ENCODE measurements at regions not wholly inside any gene's neighbourhood (a gene's known extent, or its start where the extent isn't known, plus 50 kb on each side); places are given as distances from the start of the nearest gene placed in this dataset.

DNA sequence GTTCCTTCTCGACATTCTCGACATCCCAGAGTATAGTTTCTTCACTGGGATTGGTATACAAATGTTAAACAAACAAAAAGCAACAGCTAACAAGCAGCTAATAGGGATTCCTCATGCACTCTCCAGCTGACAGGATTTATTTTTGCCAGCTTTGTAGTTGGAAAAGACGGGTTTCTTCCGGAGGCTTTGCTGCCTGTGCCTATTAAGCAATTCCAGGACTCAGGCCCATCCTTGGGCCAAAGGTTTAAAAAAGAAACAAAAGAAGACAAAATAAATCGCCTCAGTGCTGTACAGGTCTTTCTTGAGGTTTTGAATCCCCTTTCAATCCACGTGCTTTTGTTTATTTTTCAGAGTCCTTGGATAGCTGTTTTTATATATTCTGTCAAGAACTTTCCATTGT lies 1414.5 kb upstream of the PCDH9 start (continued):
- TF ChIP-seq, protein P1, sequence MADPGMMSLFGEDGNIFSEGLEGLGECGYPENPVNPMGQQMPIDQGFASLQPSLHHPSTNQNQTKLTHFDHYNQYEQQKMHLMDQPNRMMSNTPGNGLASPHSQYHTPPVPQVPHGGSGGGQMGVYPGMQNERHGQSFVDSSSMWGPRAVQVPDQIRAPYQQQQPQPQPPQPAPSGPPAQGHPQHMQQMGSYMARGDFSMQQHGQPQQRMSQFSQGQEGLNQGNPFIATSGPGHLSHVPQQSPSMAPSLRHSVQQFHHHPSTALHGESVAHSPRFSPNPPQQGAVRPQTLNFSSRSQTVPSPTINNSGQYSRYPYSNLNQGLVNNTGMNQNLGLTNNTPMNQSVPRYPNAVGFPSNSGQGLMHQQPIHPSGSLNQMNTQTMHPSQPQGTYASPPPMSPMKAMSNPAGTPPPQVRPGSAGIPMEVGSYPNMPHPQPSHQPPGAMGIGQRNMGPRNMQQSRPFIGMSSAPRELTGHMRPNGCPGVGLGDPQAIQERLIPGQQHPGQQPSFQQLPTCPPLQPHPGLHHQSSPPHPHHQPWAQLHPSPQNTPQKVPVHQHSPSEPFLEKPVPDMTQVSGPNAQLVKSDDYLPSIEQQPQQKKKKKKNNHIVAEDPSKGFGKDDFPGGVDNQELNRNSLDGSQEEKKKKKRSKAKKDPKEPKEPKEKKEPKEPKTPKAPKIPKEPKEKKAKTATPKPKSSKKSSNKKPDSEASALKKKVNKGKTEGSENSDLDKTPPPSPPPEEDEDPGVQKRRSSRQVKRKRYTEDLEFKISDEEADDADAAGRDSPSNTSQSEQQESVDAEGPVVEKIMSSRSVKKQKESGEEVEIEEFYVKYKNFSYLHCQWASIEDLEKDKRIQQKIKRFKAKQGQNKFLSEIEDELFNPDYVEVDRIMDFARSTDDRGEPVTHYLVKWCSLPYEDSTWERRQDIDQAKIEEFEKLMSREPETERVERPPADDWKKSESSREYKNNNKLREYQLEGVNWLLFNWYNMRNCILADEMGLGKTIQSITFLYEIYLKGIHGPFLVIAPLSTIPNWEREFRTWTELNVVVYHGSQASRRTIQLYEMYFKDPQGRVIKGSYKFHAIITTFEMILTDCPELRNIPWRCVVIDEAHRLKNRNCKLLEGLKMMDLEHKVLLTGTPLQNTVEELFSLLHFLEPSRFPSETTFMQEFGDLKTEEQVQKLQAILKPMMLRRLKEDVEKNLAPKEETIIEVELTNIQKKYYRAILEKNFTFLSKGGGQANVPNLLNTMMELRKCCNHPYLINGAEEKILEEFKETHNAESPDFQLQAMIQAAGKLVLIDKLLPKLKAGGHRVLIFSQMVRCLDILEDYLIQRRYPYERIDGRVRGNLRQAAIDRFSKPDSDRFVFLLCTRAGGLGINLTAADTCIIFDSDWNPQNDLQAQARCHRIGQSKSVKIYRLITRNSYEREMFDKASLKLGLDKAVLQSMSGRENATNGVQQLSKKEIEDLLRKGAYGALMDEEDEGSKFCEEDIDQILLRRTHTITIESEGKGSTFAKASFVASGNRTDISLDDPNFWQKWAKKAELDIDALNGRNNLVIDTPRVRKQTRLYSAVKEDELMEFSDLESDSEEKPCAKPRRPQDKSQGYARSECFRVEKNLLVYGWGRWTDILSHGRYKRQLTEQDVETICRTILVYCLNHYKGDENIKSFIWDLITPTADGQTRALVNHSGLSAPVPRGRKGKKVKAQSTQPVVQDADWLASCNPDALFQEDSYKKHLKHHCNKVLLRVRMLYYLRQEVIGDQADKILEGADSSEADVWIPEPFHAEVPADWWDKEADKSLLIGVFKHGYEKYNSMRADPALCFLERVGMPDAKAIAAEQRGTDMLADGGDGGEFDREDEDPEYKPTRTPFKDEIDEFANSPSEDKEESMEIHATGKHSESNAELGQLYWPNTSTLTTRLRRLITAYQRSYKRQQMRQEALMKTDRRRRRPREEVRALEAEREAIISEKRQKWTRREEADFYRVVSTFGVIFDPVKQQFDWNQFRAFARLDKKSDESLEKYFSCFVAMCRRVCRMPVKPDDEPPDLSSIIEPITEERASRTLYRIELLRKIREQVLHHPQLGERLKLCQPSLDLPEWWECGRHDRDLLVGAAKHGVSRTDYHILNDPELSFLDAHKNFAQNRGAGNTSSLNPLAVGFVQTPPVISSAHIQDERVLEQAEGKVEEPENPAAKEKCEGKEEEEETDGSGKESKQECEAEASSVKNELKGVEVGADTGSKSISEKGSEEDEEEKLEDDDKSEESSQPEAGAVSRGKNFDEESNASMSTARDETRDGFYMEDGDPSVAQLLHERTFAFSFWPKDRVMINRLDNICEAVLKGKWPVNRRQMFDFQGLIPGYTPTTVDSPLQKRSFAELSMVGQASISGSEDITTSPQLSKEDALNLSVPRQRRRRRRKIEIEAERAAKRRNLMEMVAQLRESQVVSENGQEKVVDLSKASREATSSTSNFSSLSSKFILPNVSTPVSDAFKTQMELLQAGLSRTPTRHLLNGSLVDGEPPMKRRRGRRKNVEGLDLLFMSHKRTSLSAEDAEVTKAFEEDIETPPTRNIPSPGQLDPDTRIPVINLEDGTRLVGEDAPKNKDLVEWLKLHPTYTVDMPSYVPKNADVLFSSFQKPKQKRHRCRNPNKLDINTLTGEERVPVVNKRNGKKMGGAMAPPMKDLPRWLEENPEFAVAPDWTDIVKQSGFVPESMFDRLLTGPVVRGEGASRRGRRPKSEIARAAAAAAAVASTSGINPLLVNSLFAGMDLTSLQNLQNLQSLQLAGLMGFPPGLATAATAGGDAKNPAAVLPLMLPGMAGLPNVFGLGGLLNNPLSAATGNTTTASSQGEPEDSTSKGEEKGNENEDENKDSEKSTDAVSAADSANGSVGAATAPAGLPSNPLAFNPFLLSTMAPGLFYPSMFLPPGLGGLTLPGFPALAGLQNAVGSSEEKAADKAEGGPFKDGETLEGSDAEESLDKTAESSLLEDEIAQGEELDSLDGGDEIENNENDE (IDR thresholded peaks at IDR 0.05; ENCODE audit: low read depth, low read length), result no peak
- TF ChIP-seq TEAD2 (tag; IDR thresholded peaks at IDR 0.05) (no peak), BRCA1 (IDR thresholded peaks at IDR 0.05) (no peak), BRCA1 (CRISPR knock-in tag; IDR thresholded peaks at IDR 0.05) (no peak)

Data from K562 (cell line).